GM10266 (cell line): ENCODE measurements at regions not wholly inside any gene's neighbourhood (a gene's known extent, or its start where the extent isn't known, plus 50 kb on each side); places are given as distances from the start of the nearest gene placed in this dataset.

Source experiments
- DNase-seq: peaks from one replicate; pipeline ENCODE4 v3.0.0; 2012; ENCODE audit errors: extremely low spot score
- CTCF ChIP-seq: IDR thresholded peaks from 2 replicates; pipeline ENCODE4 v1.5.1; 2012; ENCODE audit warnings: mild to moderate bottlenecking, low read depth; ENCODE audit not compliant: control insufficient read depth, insufficient read depth; ENCODE audit errors: missing control alignments

GRCh38 chr6:113539623-113540022 is 317.5 kb upstream of the MARCKS start:
- no peak for DNase-seq
- TF ChIP-seq CTCF = no peak

GRCh38 chr6:113540466-113540865 is 316.7 kb upstream of the MARCKS start:
- DNase-seq = no peak
- no peak for TF ChIP-seq CTCF

- no peak for TF ChIP-seq CTCF
- DNase-seq = no peak
These were observed 306.0 kb upstream of the MARCKS start for GRCh38 chr6:113551168-113551567.

GRCh38 chr6:113556775-113557174 is 300.4 kb upstream of the MARCKS start:
- TF ChIP-seq CTCF = no peak
- no peak for DNase-seq

GRCh38 chr6:113558431-113558830 is 298.7 kb upstream of the MARCKS start:
- DNase-seq = no peak
- TF ChIP-seq CTCF = no peak

- DNase-seq = no peak
- no peak for TF ChIP-seq CTCF
These were observed 298.2 kb upstream of the MARCKS start for GRCh38 chr6:113558966-113559365.

- no peak for DNase-seq
These were observed 296.8 kb upstream of the MARCKS start for GRCh38 chr6:113560376-113560775.

More at GRCh38 chr6:113560376-113560775, 296.8 kb upstream of the MARCKS start:
- TF ChIP-seq CTCF = no peak
